AG04450 (cell line): ENCODE measurements at regions not wholly inside any gene's neighbourhood (a gene's known extent, or its start where the extent isn't known, plus 50 kb on each side); places are given as distances from the start of the nearest gene placed in this dataset.

Experiments used
- CTCF ChIA-PET: fragments of 300-600, 350-600 bp; formaldehyde crosslinking; extraction: SDS; loops from one replicate; lab custom pipeline; 2022; ENCODE audit warnings: antibody characterized with exemption, inconsistent platforms; lab: Charles Lee
- POLR2A ChIA-PET: fragments of 350-600 bp; formaldehyde crosslinking; extraction: SDS; loops from one replicate; lab custom pipeline; 2021; ENCODE audit warnings: antibody characterized with exemption, inconsistent platforms; lab: Yijun Ruan, JAX
- DNase-seq: peaks from one replicate; pipeline ENCODE4 v3.0.0-alpha.2; 2011; ENCODE audit warnings: low read depth, low spot score
- H3K27ac ChIP-seq: one replicate; pipeline ENCODE4 v1.5.1; 2012; ENCODE audit warnings: low read depth, low read length, control low read depth
- H3K27me3 ChIP-seq: one replicate; pipeline ENCODE4 v1.6.0; 2012; ENCODE audit warnings: low read length; ENCODE audit not compliant: control insufficient read depth, insufficient read depth
- H3K4me3 ChIP-seq: 2 replicates; pipeline ENCODE4 v1.5.1; 2011; ENCODE audit warnings: mild to moderate bottlenecking, low read depth, low read length, control low read depth
- H3K9me3 ChIP-seq: 2 replicates; pipeline ENCODE4 v1.5.1; 2012; ENCODE audit warnings: low read length; ENCODE audit not compliant: control insufficient read depth, insufficient read depth
- TF ChIP-seq, protein P1 (sequence below): IDR thresholded peaks from 2 replicates; pipeline ENCODE4 v1.5.1; 2011; ENCODE audit warnings: low read depth, low read length, control low read depth, inconsistent platforms

DNA sequence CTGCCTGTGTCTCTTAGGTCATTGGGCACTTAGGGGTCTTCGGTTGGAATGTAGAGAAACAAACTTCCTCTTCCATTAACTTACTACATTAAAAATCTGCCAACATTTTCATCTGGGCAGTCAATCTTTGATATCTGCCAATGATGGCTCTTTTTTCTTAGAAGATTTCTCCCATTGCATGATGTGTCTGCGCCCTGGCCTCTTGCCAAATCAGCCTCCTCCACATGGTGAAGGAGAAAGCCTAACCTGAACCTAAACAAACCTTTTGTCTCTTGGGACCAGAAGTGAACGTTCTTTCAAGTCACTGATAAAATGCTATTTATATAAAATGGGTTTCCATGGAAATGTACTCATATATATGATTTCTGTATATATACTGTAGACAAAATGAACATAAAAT lies 998.9 kb upstream of the GJE1 start:
- H3K4me3 ChIP-seq = no peak overlapping the region
- POLR2A ChIA-PET = no interaction called here
- no peaks in the 10 kb centered on the region for H3K9me3 ChIP-seq
- H3K27me3 ChIP-seq = no peaks in the 10 kb centered on the region
- H3K27ac ChIP-seq = no peak overlapping the region
- CTCF ChIA-PET = no interaction called here
- DNase-seq = no peak
- TF ChIP-seq, protein P1, sequence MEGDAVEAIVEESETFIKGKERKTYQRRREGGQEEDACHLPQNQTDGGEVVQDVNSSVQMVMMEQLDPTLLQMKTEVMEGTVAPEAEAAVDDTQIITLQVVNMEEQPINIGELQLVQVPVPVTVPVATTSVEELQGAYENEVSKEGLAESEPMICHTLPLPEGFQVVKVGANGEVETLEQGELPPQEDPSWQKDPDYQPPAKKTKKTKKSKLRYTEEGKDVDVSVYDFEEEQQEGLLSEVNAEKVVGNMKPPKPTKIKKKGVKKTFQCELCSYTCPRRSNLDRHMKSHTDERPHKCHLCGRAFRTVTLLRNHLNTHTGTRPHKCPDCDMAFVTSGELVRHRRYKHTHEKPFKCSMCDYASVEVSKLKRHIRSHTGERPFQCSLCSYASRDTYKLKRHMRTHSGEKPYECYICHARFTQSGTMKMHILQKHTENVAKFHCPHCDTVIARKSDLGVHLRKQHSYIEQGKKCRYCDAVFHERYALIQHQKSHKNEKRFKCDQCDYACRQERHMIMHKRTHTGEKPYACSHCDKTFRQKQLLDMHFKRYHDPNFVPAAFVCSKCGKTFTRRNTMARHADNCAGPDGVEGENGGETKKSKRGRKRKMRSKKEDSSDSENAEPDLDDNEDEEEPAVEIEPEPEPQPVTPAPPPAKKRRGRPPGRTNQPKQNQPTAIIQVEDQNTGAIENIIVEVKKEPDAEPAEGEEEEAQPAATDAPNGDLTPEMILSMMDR = no peak

DNA sequence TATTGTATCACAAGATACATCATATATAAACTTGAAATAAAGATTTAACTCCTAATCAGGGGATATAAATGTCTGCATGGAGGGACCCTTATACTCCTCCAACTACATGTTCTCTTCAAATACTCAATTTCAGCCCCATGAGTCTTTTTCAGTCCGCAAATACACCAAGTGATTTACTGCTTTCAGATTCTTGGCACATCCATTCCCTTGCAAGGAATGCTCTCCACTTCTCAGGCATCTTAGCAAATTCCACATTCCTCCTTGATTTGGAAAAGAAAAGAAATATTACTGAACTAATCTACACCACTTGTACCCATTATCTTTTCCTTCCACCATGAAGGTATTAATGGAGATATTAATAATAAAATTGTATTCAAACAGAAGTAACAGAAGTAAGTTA lies 999.4 kb upstream of the GJE1 start:
- POLR2A ChIA-PET = no interaction called here
- Histone ChIP-seq H3K4me3 (no peak overlapping the region), H3K9me3 (no peaks in the 10 kb centered on the region), H3K27ac (no peak overlapping the region), H3K27me3 (no peaks in the 10 kb centered on the region)
- TF ChIP-seq, protein P1 = no peak
- DNase-seq = no peak
- CTCF ChIA-PET = no interaction called here

- H3K27me3 ChIP-seq = no peaks in the 10 kb centered on the region
- H3K4me3 ChIP-seq = no peak overlapping the region
- CTCF ChIA-PET = no interaction called here
- H3K9me3 ChIP-seq = no peaks in the 10 kb centered on the region
- POLR2A ChIA-PET = no interaction called here
- no peak overlapping the region for H3K27ac ChIP-seq
- no peak for DNase-seq
- TF ChIP-seq, protein P1 = no peak
Observed at GRCh38 chr6:141131616-141132015, 1001.1 kb upstream of the GJE1 start.

- DNase-seq = no peak
- ChIA-PET CTCF (no interaction called here), POLR2A (no interaction called here)
- TF ChIP-seq, protein P1 = no peak
- Histone ChIP-seq H3K27me3 (no peaks in the 10 kb centered on the region), H3K9me3 (no peaks in the 10 kb centered on the region), H3K4me3 (no peak overlapping the region), H3K27ac (no peak overlapping the region)
Observed at GRCh38 chr6:141123497-141123896, 1009.2 kb upstream of the GJE1 start.

DNA sequence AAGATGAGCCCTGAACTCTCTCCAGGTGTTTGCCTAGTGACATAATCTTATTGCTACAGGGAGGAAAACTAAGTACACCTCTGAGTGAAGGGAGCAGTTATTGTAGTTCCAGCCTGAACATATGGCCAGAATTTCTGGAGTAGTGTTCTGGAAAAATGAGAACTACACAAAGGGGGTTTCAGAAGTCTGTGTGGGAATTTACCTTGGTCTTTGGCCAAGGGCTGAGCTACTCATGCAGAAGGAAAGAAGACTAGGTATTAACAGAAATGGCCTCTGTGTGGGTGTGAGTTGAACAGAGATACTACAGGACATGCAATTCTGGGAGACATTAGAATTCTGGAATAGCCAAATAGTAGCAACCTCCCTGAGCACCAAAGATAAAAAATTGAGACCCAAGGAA lies 1009.7 kb upstream of the GJE1 start:
- ChIA-PET POLR2A (no interaction called here), CTCF (no interaction called here)
- Histone ChIP-seq H3K4me3 (no peak overlapping the region), H3K27me3 (no peaks in the 10 kb centered on the region), H3K27ac (no peak overlapping the region), H3K9me3 (no peaks in the 10 kb centered on the region)
- DNase-seq = no peak
- TF ChIP-seq, protein P1 = no peak
